ENCODE measurements at regions not wholly inside any gene's neighbourhood (a gene's known extent, or its start where the extent isn't known, plus 50 kb on each side); places are given as distances from the start of the nearest gene placed in this dataset.

GRCh38 chr5:58381566-58381965 is 78.3 kb downstream of the PLK2 start:
- BruUV-seq (replicated peaks) = no TSS peak
- CTCF ChIA-PET = no interaction called here
- H3K27me3 ChIP-seq (ENCODE audit: control insufficient read depth, insufficient read depth, low read length) = no peaks in the 10 kb centered on the region
- peaks cover 25% of the 10 kb centered on the region; the same call in 1 of the 2 replicates for H3K9me3 ChIP-seq (ENCODE audit: control insufficient read depth, insufficient read depth, low read depth, low read length)
- intact Hi-C loops (cut with micrococcal nuclease; ENCODE audit: unreplicated experiment) (no loop called here), in situ Hi-C loops (cut with HindIII; ENCODE audit: low pct_unique_long_range_greater_than_20kb, low sequenced_read_pairs) (no loop called here)
- POLR2A ChIA-PET = no interaction called here
- H3K27ac ChIP-seq (ENCODE audit: low read length) = no peak overlapping the region
- H3K4me1 ChIP-seq (ENCODE audit: control insufficient read depth, insufficient read depth, low read length) = no peaks in the 10 kb centered on the region
- DNase-seq (ENCODE audit: low read depth, low spot score) (no peak), ATAC-seq (no peak)
- TF ChIP-seq POLR2AphosphoS5 (IDR thresholded peaks at IDR 0.05; ENCODE audit: low read depth, low read length) (no peak), CTCF (IDR thresholded peaks at IDR 0.05) (no peak), TCF7L2 (IDR thresholded peaks at IDR 0.05; ENCODE audit: low read depth, low read length) (no peak), REST (IDR thresholded peaks at IDR 0.05; ENCODE audit: insufficient read depth in 1 of 2, low read depth in 2 of 2, low read length in 1 of 2) (no peak), SIN3A (IDR thresholded peaks at IDR 0.05; ENCODE audit: borderline replicate concordance, insufficient read depth, low read depth, low read length) (no peak)
- H3K36me3 ChIP-seq (ENCODE audit: control insufficient read depth, insufficient read depth, low read length) = no peaks in the 10 kb centered on the region; the same call in 1 of the 2 replicates
- no peak overlapping the region for H3K4me3 ChIP-seq (ENCODE audit: low read depth in 2 of 2, low read length in 2 of 2)

GRCh38 chr5:58380655-58381054 is 79.2 kb downstream of the PLK2 start:
- intact Hi-C loops (cut with micrococcal nuclease; ENCODE audit: unreplicated experiment) (no loop called here), in situ Hi-C loops (cut with HindIII; ENCODE audit: low pct_unique_long_range_greater_than_20kb, low sequenced_read_pairs) (no loop called here)
- Histone ChIP-seq H3K36me3 (ENCODE audit: control insufficient read depth, insufficient read depth, low read length) (no peaks in the 10 kb centered on the region; the same call in 1 of the 2 replicates), H3K4me1 (ENCODE audit: control insufficient read depth, insufficient read depth, low read length) (no peaks in the 10 kb centered on the region), H3K27me3 (ENCODE audit: control insufficient read depth, insufficient read depth, low read length) (no peaks in the 10 kb centered on the region), H3K27ac (ENCODE audit: low read length) (no peak overlapping the region), H3K9me3 (ENCODE audit: control insufficient read depth, insufficient read depth, low read depth, low read length) (peaks cover 25% of the 10 kb centered on the region; the same call in 1 of the 2 replicates), H3K4me3 (ENCODE audit: low read depth in 2 of 2, low read length in 2 of 2) (no peak overlapping the region)
- DNase-seq (ENCODE audit: low read depth, low spot score) = no peak
- TF ChIP-seq SIN3A (IDR thresholded peaks at IDR 0.05; ENCODE audit: borderline replicate concordance, insufficient read depth, low read depth, low read length) = no peak
- TF ChIP-seq CTCF (IDR thresholded peaks at IDR 0.05) = no peak
- TF ChIP-seq TCF7L2 (IDR thresholded peaks at IDR 0.05; ENCODE audit: low read depth, low read length) = no peak
- no peak for TF ChIP-seq POLR2AphosphoS5 (IDR thresholded peaks at IDR 0.05; ENCODE audit: low read depth, low read length)
- no peak for TF ChIP-seq REST (IDR thresholded peaks at IDR 0.05; ENCODE audit: insufficient read depth in 1 of 2, low read depth in 2 of 2, low read length in 1 of 2)
- ATAC-seq = no peak
- POLR2A ChIA-PET = no interaction called here
- CTCF ChIA-PET = no interaction called here
- BruUV-seq (replicated peaks) = no TSS peak

All from Panc1 (cell line).